GM18505 (cell line): ENCODE measurements at regions not wholly inside any gene's neighbourhood (a gene's known extent, or its start where the extent isn't known, plus 50 kb on each side); places are given as distances from the start of the nearest gene placed in this dataset.
"Not testable (repeated sequence)": the region's sequence is repeated elsewhere in the genome, so short reads cannot be mapped to it uniquely, and the experiment has no call there.

ENCODE experiments used
- ATAC-seq: cut with Tn5 transposase; IDR thresholded peaks from one replicate; pipeline ENCODE4 v1.9.1; 2021; ENCODE audit not compliant: unreplicated experiment
- POLR2A ChIP-seq: IDR thresholded peaks from 4 replicates; pipeline ENCODE4 v1.6.1; 2011; ENCODE audit warnings: borderline replicate concordance; ENCODE audit not compliant: insufficient read depth, insufficient read length; ENCODE audit errors: extremely low read depth

DNA sequence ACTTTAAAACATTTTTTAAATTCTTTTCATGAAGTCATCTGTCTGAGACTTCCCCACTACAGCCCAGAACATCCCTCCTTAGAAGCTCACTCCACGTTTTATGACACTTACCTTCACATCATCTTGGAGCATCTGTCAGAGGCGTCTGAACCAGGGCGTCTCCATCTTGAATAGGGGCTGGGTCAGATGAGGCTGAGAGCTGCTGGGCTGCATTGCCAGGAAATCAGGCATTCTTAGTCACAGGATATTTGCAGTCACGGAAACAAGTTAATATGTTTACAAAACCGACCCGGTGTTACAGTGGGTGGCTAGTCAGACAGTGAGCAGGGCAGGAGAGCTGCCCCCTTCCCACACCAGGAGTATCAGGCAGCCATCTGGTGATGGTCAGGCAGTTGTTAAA, 456.5 kb downstream of the FBXO15 start:
- ATAC-seq: no peak
- TF ChIP-seq POLR2A: no peak

DNA sequence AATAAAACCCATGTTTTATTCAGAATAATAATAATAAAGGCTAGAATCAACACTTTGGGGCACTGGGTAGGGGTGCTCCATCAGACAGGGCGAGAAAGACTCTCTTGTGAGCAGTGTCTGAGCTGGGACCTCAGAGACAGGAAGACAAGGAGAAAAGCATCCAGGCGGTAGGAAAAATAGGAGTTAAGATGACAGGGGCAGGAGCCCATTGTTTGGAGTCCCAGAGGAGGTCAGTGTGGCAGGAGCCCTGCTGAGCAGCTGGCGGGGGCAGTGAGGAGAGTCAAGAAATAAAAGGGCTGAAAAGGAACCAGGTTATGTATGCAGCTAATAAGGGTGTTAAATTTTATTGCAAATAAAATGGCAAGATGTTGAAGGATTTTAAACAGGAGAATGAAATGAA, 457.4 kb downstream of the FBXO15 start:
- no peak for ATAC-seq
- no peak for TF ChIP-seq POLR2A

DNA sequence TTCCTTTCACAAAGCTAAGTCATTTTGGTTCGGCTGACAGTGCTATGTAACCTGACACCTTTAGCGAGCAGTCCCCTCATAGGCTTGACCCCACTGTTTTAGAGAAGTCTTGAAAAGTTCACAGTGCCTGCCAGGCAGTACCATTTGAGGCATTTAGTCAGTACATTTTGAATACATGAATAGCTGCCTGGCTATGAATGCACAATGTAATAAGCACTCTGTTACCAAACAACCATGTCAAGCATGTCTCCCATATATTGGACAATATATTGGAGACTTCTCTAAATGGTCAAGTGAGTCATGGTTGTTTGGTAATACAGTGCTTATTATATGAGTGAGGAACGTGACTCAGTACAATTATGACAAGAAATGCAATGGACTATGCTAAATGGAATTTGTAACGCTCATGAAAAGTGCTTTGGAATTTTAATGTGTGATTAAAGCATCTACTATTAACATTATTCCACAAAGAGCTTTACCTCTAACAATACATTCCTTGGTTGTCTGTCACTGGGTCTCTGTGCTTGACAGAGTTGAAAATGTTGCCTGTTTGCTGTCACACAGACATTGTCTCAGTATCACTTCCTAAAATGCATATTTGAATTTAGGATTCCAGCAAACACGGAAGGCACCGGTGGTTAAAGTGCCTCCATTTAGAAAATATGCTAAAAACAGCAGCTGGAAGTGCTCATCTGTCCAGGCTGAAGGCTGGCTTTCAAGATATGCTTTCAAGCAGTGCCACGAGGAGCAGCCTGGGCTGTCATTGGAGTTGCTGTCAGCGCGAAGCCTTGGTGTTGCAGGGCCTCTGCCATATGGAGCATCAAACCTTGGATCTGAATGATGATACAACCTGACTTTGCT, 458.6 kb downstream of the FBXO15 start:
- no peak for TF ChIP-seq POLR2A
- peak; percentile 81 for ATAC-seq

DNA sequence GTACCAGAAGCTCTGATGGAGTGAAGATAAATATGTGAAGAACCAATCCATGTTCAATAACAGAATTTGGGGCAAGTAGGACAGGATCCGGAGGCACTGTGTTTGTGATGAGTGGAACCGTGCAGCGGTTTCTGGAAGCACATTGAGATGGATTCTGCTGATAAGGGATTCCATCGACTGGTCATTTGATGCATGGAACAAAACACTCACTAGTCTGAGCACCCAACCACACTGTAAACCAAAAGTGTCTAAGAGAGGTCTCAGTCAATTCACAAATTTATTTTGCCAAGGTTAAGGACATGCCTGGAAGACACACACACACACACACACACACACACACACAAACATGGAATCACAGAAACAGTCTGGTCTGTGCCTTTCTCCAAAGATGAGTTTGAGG, 459.5 kb downstream of the FBXO15 start:
- no peak for TF ChIP-seq POLR2A

DNA sequence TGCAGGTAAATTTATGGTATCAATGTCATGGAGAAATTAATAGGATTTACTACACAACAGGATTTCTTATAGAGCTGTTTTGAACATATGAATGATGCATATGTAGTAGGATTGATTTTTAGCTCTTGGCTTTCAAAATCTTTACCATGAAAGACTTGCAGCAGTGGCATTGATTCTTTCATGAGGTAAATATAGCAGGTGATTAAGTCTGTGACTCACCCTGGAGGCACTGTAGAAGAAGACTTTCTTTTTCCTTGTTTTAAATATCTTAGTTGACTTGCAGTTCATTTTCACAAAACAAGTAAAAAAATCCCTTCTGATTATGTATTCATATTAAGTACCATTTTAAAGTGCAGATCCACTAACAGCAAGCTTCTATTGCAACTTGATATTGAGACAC, 463.0 kb downstream of the FBXO15 start:
- ATAC-seq: no peak
- TF ChIP-seq POLR2A: no peak

More for the DNA sequence above, 459.5 kb downstream of the FBXO15 start:
- ATAC-seq: no peak

DNA sequence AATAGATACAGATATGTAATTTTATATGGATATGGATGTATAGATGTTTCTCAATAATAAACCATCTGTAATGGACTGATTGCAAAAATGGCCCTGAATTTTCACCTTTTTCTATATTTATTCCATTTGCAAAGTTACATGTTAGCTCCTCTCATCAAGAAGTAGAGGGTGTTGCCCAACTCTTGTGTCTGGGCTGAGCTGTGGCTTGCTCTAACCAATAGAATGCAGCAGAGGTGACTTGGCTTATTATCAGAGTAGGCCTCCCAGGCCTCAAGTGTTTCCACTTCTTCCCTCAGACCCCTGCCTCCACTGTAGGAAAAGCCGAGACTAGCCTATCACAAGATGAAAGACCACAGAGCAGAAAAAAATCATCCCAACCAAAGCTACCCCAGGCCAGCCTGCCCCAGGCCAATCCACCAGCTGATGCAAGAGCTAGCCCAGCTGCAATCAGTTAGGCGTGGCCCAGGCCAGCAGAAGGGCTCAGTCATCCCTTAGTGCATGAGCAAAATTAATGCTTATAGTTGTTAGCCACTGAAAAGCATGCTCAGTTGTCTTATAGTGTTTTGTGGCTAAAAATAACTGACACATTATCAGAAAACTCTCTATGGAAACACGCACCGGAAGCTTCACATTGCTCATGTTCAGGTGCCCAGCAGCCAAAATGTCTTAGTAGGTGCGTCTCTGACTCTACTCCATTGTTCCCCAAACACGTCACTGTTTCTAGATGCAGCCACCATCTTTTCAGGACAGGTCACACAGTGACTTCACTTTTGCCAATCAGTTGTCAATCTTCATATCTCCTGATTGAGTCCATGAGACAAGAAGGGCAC, 464.0 kb downstream of the FBXO15 start:
- no peak for TF ChIP-seq POLR2A
- ATAC-seq: no peak

DNA sequence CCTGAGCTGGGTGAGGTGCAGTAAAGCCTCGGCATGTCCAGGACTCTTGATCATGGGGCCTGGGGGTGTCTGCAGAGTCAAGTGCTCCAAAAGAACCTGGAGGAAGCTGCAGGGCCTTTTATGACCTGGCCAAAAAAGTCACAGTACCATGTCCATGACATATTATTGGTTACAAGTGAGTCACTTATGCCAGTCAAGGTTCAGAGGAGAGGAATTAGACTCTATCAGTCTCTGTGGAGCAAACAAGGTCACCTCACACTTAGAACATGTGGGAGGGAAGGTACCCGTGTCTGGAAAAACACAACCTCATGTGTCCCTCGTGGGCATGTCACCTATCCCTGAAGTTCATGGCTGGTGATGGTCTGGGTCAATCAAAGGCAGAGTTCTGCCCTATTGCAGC, 465.7 kb downstream of the FBXO15 start:
- ATAC-seq: no peak
- TF ChIP-seq POLR2A: no peak

DNA sequence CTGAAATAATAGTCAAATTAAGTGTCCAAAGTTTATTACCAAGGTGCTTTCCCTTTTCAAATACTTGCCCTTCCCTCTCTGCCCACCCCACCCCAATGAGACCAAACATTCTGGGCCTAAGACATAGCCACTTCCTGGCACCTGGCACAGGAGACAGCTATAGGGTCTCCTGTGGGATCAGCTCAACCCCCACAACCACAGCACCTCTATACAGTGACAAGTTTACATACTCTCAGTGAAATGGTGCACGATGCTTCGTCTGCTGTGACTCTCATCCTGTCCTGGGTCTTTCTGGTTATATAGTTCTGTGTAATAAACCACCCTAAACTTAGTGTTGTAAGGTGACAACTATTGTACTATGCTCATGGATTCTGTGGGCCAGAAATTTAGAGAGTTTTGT, 466.2 kb downstream of the FBXO15 start:
- TF ChIP-seq POLR2A: no peak
- ATAC-seq: no peak

DNA sequence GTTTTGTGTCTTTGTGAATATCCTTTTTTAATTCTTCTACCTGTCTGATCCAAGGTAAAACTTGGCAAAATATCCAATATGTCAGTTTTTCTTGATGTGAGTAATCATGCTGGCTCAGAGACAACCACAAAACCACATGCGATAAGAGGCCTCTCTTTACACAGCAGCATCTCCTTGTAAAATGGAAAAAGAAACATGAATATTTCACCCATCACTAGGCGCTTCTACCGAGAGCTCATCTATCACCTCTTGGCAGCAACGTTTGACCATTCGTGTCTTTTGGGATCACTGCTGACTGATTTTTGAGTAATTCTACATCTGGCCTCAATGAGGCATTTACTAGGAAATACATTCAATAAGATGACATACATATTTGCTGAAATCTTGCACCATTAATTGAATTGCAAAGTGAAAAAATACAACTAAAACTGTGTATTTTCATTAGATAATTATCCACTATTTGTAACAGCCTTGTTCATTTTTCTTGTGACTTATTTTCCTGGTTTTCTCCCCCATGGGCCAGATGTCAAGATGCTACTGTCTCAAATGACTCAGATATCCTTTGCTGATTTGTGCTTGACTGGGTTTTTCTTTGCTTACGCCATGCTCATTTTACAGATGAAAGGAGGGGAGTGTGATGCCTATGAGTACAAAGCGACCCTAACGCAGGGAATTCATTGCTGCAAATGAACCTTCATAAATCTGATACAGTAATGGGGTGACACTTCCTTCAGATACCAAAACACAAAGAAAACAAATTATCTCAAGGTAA, 467.5 kb downstream of the FBXO15 start:
- ATAC-seq: no peak
- no peak for TF ChIP-seq POLR2A

DNA sequence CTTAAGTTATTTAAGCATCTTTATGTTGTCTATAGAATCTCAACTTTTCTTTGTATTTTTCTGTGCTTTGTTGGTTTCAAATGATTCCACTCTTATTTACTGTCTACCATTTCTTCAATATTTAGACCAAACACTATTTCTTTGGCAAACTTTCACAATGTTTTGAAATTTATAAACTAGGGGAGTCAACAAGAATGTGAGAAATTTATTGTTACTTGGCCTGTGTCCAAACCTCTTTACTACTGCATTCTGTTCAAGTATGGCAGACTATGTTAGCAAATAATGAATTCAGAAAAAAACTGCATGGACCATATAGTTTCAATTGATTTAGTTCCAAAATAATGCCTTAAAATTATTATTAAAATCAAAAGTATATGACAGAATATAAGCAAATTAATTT, 470.2 kb downstream of the FBXO15 start:
- ATAC-seq: no peak
- no peak for TF ChIP-seq POLR2A

DNA sequence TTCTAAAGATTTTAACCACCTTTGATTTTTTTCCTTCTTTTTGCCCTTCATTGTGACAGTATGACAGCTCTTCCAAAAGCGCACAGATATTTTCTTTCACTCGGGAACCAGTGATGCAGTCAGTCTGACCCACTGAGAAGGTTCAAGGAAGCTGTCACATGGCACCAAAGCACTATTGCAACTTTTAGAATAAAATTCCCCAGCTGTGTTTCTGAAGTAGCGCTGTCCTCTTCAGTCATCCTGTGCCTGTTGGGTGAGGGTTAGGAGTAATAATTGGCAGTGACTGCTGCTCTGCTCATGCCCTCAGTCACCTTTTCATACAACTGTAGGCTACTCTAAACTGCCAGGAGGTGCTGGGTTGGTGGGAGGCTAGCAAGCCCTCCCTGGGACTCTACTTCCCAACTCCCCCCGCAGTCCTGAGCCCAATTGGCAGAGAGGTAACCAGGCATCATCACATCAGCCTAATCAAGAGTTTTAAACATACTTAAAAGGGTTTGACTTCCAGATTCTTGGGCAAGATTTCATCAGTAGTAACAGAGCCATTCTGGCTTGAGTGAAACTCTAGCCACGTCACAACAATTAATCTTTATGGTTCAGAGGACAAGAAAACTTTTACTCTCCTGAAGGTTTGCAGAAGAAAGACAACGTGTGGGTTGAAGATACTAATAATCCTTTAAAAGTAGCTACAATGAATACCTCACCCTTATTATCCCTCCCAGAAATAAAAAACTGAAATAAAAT, 473.3 kb downstream of the FBXO15 start:
- ATAC-seq: no peak
- no peak for TF ChIP-seq POLR2A

DNA sequence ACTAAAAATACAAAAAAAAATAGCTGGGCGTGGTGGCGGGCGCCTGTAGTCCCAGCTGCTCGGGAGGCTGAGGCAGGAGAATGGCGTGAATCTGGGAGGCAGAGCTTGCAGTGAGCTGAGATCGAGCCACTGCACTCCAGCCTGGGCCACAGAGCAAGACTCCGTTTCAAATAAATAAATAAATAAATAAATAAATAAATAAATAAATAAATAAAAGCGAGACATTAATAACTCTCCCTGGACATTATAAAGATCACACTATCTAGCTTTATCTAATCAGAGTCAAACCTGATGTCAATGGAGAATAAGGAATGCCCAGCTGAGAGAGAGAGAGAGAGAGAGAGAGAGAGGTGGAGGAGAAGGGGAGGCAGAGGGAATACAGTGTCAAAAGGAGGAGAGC, 476.2 kb downstream of the FBXO15 start:
- ATAC-seq: not testable (repeated sequence)

DNA sequence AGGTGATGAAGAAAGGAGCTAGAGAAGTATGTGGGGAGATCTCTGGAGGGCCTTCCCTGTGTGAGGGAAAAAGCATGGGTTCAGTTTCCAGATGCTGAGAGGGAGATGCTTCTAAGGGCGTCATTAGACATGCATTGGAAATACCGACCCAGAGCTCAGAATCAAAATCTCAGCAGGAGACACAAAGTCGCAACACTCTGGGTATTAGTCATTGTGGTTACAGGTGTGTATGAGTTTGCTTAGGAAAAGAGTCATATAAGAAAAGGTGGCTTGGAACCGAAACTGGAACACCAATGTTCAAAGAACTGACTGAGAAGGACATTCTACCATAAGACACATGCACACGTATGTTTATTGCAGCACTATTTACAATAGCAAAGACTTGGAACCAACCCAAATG, 477.1 kb downstream of the FBXO15 start:
- TF ChIP-seq POLR2A: no peak
- ATAC-seq: peak; percentile 85
